Spleen (tissue), 11 donors: ENCODE measurements at regions not wholly inside any gene's neighbourhood (a gene's known extent, or its start where the extent isn't known, plus 50 kb on each side); places are given as distances from the start of the nearest gene placed in this dataset.

Experiments
- DNase-seq: peaks from one replicate; pipeline ENCODE4 v3.0.0-alpha.2; 2020
- H3K27ac ChIP-seq, 8 donors: fragments of 200-600 bp; sonication (generic) in 7 of 8; 1 replicate in 4 of 8; 2 replicates in 4 of 8; pipeline versions ENCODE4 v1.5.0 to v1.8.0; 2016 to 2021; ENCODE audit warnings: inconsistent platforms in 4 of 8, mild to moderate bottlenecking in 4 of 8, moderate library complexity in 1 of 8
- H3K27me3 ChIP-seq, 7 donors: fragments of 200-600 bp; sonication (generic) in 6 of 7; replicated peaks in 1 of 7; 1 replicate in 4 of 7; 2 replicates in 3 of 7; pipeline versions ENCODE4 v1.5.0 to v1.8.0; 2016 to 2021; ENCODE audit warnings: inconsistent platforms in 3 of 7, mild to moderate bottlenecking in 1 of 7
- H3K36me3 ChIP-seq, 6 donors: fragments of 200-600 bp; sonication (generic) in 5 of 6; 1 replicate in 4 of 6; 2 replicates in 2 of 6; pipeline versions ENCODE4 v1.5.0 to v1.8.0; 2016 to 2021; ENCODE audit warnings: inconsistent platforms in 2 of 6
- H3K4me1 ChIP-seq, 6 donors: fragments of 200-600 bp; sonication (generic) in 5 of 6; 1 replicate in 3 of 6; 2 replicates in 3 of 6; pipeline versions ENCODE4 v1.5.0 to v1.8.0; 2016 to 2021; ENCODE audit warnings: inconsistent platforms in 3 of 6
- H3K4me3 ChIP-seq, 8 donors: fragments of 200-600 bp; sonication (generic) in 7 of 8; 1 replicate in 4 of 8; 2 replicates in 4 of 8; pipeline versions ENCODE4 v1.5.0 to v1.8.0; 2016 to 2021; ENCODE audit warnings: inconsistent platforms in 4 of 8, mild to moderate bottlenecking in 4 of 8, moderate library complexity in 2 of 8
- H3K9me3 ChIP-seq, 8 donors: fragments of 200-600 bp; sonication (generic) in 7 of 8; 1 replicate in 4 of 8; 2 replicates in 4 of 8; pipeline versions ENCODE4 v1.5.0 to v1.8.0; 2016 to 2021; ENCODE audit warnings: inconsistent platforms in 4 of 8
- POLR2A ChIP-seq, 3 donors: fragments of 450-650 bp; IDR thresholded peaks; one replicate each; pipeline ENCODE4 v1.5.1; 2017; ENCODE audit warnings: antibody characterized with exemption in 3 of 3, mild to moderate bottlenecking in 1 of 3
- POLR2AphosphoS5 ChIP-seq, 3 donors: sonication (generic); formaldehyde crosslinking; IDR thresholded peaks; one replicate each; pipeline ENCODE4 v1.5.1; 2017; ENCODE audit warnings: antibody characterized with exemption in 3 of 3
- WGBS, 5 donors: extraction: QIAGEN DNeasy Blood & Tissue Kit in 3 of 5; methylation state at CpG; one replicate each; pipeline versions ENCODE4 v1.1.5 to v1.1.7; 2013 to 2018; 5-methylcytosine and 5-hydroxymethylcytosine counted together
- intact Hi-C: fragments of 100-400 bp; cut with DNase I; formaldehyde crosslinking; loops from one replicate; pipeline ENCODE4 v1.15.0; 2023; ENCODE audit warnings: low total_unique reads
- TF ChIP-seq, protein P1 (sequence below), 11 experiments: fragments of 200-600 bp in 7 of 11; fragments of 450-650 bp in 4 of 11; sonication (generic) in 4 of 11; IDR thresholded peaks in 8 of 11; conservative IDR thresholded peaks in 3 of 11; 1 replicate in 7 of 11; 2 replicates in 4 of 11; pipeline versions ENCODE4 v1.4.0 to v1.8.0; 2016 to 2021; ENCODE audit warnings: antibody characterized with exemption in 11 of 11, inconsistent platforms in 4 of 11, mild to moderate bottlenecking in 1 of 11
- donor health status: healthy with polysubstance abuse.
- donor health status: DM: no; HTN: no; CAD: no; lungs with moderate emphysema.
- donor health status: DM: no; HTN: no; CAD: no.
- donor health status: Bipolar disorder and iron deficiency.
- donor health status: healthy.
- donor health status: DM: no; HTN: no; CAD: no.
- donor health status: DM: yes; HTN: yes; CAD: no.

DNA sequence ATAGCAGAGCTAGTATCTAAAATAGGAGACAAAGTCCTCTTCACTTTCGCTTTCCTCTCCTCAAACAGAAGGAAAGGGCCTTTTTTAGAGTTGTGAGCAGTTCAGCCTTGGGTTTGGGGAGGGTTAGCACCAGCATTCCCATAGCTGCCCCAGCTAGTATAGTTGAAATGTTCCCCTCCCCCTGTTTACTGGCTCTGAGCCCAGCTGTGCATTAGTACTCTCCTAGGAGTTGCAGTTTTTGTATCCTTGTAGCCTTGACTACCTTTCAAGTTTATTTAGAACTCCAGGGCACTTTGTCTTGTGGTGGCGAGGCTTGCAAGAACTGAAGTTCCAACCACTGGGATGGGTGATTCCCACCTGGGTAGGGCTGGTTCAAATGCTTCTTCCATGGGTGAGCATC lies 245.1 kb upstream of the NAALADL2 start:
- TF ChIP-seq, protein P1, sequence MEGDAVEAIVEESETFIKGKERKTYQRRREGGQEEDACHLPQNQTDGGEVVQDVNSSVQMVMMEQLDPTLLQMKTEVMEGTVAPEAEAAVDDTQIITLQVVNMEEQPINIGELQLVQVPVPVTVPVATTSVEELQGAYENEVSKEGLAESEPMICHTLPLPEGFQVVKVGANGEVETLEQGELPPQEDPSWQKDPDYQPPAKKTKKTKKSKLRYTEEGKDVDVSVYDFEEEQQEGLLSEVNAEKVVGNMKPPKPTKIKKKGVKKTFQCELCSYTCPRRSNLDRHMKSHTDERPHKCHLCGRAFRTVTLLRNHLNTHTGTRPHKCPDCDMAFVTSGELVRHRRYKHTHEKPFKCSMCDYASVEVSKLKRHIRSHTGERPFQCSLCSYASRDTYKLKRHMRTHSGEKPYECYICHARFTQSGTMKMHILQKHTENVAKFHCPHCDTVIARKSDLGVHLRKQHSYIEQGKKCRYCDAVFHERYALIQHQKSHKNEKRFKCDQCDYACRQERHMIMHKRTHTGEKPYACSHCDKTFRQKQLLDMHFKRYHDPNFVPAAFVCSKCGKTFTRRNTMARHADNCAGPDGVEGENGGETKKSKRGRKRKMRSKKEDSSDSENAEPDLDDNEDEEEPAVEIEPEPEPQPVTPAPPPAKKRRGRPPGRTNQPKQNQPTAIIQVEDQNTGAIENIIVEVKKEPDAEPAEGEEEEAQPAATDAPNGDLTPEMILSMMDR (IDR thresholded peaks at IDR 0.05 in 8 of 11, conservative IDR thresholded peaks at IDR 0.05 in 3 of 11) = no peak
- TF ChIP-seq POLR2AphosphoS5 (IDR thresholded peaks at IDR 0.05) (no peak), POLR2A (IDR thresholded peaks at IDR 0.05) (no peak)
- intact Hi-C loops = no loop called here
- Histone ChIP-seq H3K9me3 (peaks cover 0 to 4% (median 0%) of the 10 kb centered on the region in 8 donors), H3K27me3 (no peaks in the 10 kb centered on the region), H3K27ac (no peak overlapping the region), H3K36me3 (no peaks in the 10 kb centered on the region), H3K4me3 (no peak overlapping the region), H3K4me1 (no peaks in the 10 kb centered on the region)
- WGBS, 5 donors = 67 to 79% (median 75%) methylated on average over 2 of the region's 2 CpGs
- DNase-seq = no peak

DNA sequence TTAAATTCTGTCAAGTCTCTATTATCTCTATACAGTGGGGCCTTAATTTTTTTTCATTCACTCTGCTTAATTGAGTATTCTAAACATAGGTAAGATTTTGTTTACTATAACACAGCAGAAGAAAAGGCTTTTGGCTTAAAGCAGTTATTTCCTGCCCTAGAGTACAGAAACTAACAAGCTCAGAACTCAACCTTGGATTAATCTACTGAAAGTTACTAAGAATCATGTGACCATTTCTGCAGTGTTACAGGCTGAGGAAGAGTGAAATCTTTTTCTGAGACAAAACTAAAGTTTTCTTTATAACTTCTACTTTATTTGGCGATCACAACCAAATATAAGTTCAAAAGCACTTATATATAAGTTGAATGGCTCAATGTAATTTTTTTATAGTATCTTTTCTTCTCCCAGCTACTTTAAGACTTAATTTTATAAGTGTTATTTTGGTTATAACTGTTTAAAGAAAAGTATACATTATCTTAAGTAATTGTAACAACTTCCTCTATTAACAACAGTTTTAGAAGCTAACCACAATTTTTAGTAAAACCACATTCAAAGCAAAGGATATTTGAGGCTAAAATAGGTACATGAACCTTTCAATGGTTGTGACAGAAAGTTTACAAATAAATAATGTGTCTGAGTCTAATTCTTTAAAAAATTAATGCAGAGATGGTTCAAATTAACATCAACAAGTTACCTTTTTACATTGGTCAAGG lies 240.6 kb upstream of the NAALADL2 start:
- Histone ChIP-seq H3K4me3 (no peak overlapping the region), H3K36me3 (no peaks in the 10 kb centered on the region), H3K9me3 (no peaks in the 10 kb centered on the region), H3K27me3 (no peaks in the 10 kb centered on the region), H3K4me1 (no peaks in the 10 kb centered on the region), H3K27ac (no peak overlapping the region)
- WGBS, 5 donors = 43 to 52% (median 47%) methylated on average over 1 of the region's 1 CpG
- no peak for DNase-seq
- TF ChIP-seq POLR2A (IDR thresholded peaks at IDR 0.05) (no peak), POLR2AphosphoS5 (IDR thresholded peaks at IDR 0.05) (no peak)
- TF ChIP-seq, protein P1 (IDR thresholded peaks at IDR 0.05 in 8 of 11, conservative IDR thresholded peaks at IDR 0.05 in 3 of 11) = no peak
- intact Hi-C loops = no loop called here

DNA sequence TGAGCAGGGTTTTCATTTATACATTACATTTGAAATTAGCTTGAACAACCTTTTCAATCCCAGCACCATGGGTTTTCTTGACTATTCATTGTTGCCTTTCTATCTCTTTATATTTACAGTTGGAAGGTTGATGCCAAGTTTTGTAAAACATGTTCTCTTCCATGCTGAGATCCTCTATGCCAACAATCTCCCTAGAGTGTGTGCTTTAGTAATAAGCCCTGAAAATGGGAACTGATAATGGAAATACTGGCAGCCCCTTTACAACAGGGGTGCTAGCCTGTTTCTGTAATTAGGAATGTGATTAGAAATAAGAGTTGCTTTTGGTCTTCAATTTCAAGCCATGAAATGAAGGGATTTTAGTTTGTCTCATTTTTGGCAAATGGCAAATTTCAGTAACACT lies 239.9 kb upstream of the NAALADL2 start:
- H3K4me1 ChIP-seq = no peaks in the 10 kb centered on the region
- no peaks in the 10 kb centered on the region for H3K9me3 ChIP-seq
- TF ChIP-seq POLR2AphosphoS5 (IDR thresholded peaks at IDR 0.05) (no peak), POLR2A (IDR thresholded peaks at IDR 0.05) (no peak)
- TF ChIP-seq, protein P1 (IDR thresholded peaks at IDR 0.05 in 8 of 11, conservative IDR thresholded peaks at IDR 0.05 in 3 of 11) = no peak
- H3K27me3 ChIP-seq = no peaks in the 10 kb centered on the region
- DNase-seq = no peak
- H3K27ac ChIP-seq = no peak overlapping the region
- intact Hi-C loops = no loop called here
- no peaks in the 10 kb centered on the region for H3K36me3 ChIP-seq
- no peak overlapping the region for H3K4me3 ChIP-seq

DNA sequence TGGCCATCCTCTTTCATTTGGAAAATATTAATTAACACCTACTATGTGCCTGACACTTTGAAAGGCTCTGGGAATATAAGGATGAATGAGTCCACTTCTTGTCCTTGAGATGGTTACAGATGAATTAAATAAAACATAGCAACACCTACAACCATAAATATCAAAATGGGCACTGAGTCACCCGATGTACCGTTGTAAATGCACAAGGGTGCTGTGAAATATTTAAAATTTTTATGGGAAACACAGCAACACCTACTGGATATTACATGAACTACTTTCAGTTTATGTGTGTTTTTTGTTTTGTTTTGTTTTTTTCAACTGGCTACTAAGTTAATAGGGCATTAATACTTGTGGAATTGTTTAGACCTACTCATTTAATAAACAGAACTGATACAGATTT lies 239.0 kb upstream of the NAALADL2 start:
- TF ChIP-seq, protein P1 (IDR thresholded peaks at IDR 0.05 in 8 of 11, conservative IDR thresholded peaks at IDR 0.05 in 3 of 11) = peak in 1 of 11 experiments; percentile 5
- no peak for TF ChIP-seq POLR2AphosphoS5 (IDR thresholded peaks at IDR 0.05)
- intact Hi-C loops = no loop called here

More for the DNA sequence above, 239.0 kb upstream of the NAALADL2 start:
- no peak for DNase-seq
- no peaks in the 10 kb centered on the region for H3K36me3 ChIP-seq
- no peaks in the 10 kb centered on the region for H3K27me3 ChIP-seq
- WGBS, 5 donors = 26 to 45% (median 31%) methylated on average over 2 of the region's 2 CpGs
- no peak overlapping the region for H3K4me3 ChIP-seq
- no peaks in the 10 kb centered on the region for H3K9me3 ChIP-seq
- H3K4me1 ChIP-seq = no peaks in the 10 kb centered on the region
- H3K27ac ChIP-seq = no peak overlapping the region
